ENCODE measurements at regions not wholly inside any gene's neighbourhood (a gene's known extent, or its start where the extent isn't known, plus 50 kb on each side); places are given as distances from the start of the nearest gene placed in this dataset.

DNA sequence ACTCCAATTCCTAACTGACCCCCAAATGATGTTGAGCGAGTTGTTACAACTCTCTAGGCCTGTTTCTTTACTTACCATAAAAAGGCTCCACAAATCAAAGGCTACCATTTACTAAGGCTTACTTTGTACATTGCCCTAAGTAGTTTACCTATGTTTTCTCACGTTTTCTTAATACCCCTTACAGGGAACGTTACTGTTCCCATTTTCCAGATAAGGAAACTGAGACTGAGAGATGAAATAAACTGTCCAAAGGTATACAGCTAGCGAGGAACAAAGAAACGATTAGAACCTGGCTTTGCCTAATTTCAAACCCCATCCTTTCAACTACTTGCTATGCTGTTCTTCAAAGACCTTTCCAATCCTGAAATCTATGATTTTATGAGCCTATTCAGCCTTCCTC is 74.8 kb upstream of the SPTBN1 start:
- ChIA-PET POLR2A (no interaction called here), CTCF (no interaction called here)
- Mint-ChIP-seq H3K36me3 (no peaks in the 10 kb centered on the region), H3K4me3 (no peak overlapping the region), H3K27ac (no peak overlapping the region), H3K9me3 (no peaks in the 10 kb centered on the region), H3K4me1 (ENCODE audit: low read depth) (no peaks in the 10 kb centered on the region), H3K27me3 (peaks cover 3% of the 10 kb centered on the region)
- DNase-seq = no peak
- intact Hi-C loops (cut with micrococcal nuclease) = no loop called here

DNA sequence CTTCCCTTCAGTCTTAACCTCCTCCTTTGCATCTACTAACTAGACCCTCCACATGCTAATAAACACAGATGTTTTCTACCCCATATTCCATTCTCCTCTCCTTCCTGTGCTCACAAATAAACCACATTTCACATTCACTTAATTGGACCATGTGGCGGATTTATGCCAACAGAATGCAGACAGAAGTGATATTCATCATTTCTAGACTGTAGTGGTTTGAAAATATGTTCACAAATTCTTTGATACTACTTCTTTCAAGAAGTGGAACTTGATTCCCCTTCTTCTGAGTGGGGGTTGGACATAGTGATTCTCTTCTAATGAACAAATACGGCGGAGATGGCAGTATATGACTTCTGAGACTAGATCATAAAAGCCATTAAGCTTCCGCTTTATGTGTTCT is 73.5 kb upstream of the SPTBN1 start:
- DNase-seq = no peak
- no peaks in the 10 kb centered on the region for H3K4me1 Mint-ChIP-seq (ENCODE audit: low read depth)
- ChIA-PET CTCF (no interaction called here), POLR2A (no interaction called here)
- H3K27me3 Mint-ChIP-seq = no peaks in the 10 kb centered on the region
- intact Hi-C loops (cut with micrococcal nuclease) = no loop called here
- no peaks in the 10 kb centered on the region for H3K9me3 Mint-ChIP-seq
- H3K27ac Mint-ChIP-seq = no peak overlapping the region
- no peak overlapping the region for H3K4me3 Mint-ChIP-seq
- no peaks in the 10 kb centered on the region for H3K36me3 Mint-ChIP-seq

DNA sequence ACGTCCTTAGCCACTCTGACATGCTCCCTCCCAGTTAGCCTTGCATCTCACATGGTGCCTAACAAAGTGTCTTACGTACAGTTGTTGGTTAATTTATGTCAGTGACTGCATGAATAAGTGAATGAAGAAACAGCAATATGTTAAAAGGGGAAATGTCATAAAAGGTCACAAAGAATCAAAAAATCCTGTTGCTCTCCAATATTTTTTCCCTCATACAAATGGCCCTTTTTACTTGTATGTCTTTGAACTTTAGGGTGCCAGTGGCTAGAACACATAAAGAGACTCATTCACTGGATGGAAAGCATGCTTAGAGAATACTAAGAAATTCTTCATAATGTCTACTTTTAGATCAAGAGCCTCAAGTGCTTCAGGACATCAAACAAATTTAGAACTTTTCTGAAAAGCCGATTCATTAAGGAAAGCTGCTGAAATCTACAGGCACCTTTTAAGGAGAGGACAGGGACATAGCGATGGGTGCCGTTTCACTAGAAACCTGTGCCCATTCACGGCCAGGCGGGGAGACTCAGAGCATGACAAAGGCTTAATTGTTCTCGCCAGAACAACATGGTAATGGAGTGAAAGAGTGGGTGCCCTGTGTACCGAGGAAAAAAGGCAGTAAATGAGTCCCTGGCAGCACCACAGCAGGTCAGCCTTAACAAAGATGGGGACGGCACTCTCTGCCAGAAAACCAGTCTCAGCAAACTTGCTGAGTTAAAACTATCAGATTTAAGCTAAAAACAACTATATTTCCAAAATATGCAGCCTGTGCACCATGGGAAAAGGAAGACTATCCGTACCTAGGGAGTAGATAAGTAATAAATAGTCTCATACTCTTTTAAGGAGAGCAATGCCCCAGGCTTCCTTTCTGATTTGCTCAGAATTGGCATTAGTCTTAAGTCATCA is 71.6 kb upstream of the SPTBN1 start:
- Mint-ChIP-seq H3K27ac (no peak overlapping the region), H3K4me3 (no peak overlapping the region), H3K9me3 (no peaks in the 10 kb centered on the region), H3K36me3 (no peaks in the 10 kb centered on the region), H3K27me3 (no peaks in the 10 kb centered on the region), H3K4me1 (ENCODE audit: low read depth) (no peaks in the 10 kb centered on the region)
- DNase-seq = no peak
- intact Hi-C loops (cut with micrococcal nuclease) = no loop called here
- ChIA-PET POLR2A (no interaction called here), CTCF (no interaction called here)

DNA sequence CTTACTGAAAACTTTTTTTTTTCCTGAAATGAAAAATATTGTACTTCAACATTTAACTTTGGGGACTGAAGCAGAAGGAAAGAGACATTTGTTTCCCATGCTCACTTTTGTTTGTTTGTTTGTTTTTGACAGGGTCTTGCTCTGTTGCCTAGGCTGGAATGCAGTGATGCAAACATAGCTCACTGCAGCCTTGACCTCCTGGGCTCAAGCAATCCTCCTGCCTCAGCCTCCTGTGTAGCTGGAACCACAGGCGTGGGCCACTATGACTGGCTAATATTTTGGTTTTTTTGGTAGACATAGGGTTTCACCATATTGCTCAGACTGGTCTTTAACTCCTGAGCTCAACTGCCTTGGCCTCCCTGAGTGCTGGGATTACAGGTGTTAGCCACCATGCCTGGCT is 70.9 kb upstream of the SPTBN1 start:
- DNase-seq = no peak
- POLR2A ChIA-PET = no interaction called here
- intact Hi-C loops (cut with micrococcal nuclease) = no loop called here
- Mint-ChIP-seq H3K27ac (no peak overlapping the region), H3K4me1 (ENCODE audit: low read depth) (no peaks in the 10 kb centered on the region), H3K9me3 (no peaks in the 10 kb centered on the region), H3K27me3 (no peaks in the 10 kb centered on the region), H3K36me3 (no peaks in the 10 kb centered on the region), H3K4me3 (no peak overlapping the region)
- CTCF ChIA-PET = no interaction called here

DNA sequence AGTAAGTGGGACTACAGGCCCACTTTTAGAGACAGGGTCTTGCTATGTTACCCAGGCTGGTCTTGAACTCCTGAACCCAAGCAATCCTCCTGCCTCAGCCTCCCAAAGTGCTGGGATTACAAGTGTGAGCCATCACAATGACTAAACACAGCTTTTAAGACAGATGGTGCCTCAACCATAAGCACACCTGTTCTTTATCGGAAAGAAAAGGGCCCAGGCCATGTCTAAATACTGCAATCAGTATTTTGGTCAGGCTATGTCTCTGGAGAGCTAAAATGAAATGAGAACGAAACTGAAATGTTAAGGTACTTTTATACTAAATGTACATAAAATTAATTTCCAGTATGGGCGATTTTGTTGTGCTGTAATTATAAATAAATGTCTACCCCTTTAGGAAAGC is 69.5 kb upstream of the SPTBN1 start:
- H3K27ac Mint-ChIP-seq = no peak overlapping the region
- H3K27me3 Mint-ChIP-seq = no peaks in the 10 kb centered on the region
- DNase-seq = no peak
- no peaks in the 10 kb centered on the region for H3K4me1 Mint-ChIP-seq (ENCODE audit: low read depth)
- H3K36me3 Mint-ChIP-seq = no peaks in the 10 kb centered on the region
- H3K4me3 Mint-ChIP-seq = no peak overlapping the region
- CTCF ChIA-PET = no interaction called here
- intact Hi-C loops (cut with micrococcal nuclease) = no loop called here
- H3K9me3 Mint-ChIP-seq = no peaks in the 10 kb centered on the region
- POLR2A ChIA-PET = no interaction called here

DNA sequence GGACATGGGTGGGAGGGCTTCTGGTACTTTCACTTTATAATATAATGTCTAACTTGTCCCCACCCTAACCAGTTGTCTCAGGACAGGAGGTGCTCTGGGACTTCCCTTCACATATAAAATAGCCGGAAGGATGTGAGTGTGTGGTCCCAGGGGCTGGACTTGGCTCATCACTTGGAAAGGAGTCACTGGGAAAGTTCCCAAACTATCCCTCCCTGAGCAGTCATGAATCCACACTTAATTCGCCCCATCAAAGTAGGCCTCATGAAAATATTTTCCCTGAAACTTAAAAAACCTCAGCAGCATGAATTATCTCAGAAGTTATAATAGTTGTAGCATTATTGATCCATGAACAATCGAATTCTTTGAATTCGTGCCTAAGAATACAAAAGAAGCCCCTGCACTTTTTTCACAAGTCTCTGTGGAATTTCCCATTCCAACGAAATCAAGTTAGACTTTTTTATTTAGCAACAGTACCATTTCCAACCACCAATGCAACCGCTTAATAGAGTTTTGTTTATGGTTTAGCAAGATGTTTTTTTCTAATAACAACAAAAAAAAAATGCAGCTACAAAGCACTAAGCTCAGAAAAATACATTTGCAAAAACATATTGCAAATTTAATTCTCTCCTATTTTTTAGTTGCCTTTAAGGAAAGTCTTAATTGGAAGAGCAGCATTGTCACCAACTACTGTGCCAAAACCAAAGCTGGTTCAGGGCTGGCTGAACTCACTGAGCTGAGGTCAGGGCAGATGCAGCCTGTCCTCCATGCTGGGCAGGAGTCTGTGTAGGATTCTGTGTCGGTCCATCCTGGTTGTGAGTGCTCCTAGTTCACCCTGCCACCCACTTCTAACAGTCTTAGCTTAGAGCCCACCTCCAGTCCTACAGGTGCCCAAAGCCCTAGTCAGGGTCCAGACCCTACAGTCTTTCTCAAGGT is 68.8 kb upstream of the SPTBN1 start:
- Mint-ChIP-seq H3K27ac (no peak overlapping the region), H3K36me3 (no peaks in the 10 kb centered on the region), H3K27me3 (no peaks in the 10 kb centered on the region), H3K4me3 (no peak overlapping the region), H3K9me3 (no peaks in the 10 kb centered on the region), H3K4me1 (ENCODE audit: low read depth) (no peaks in the 10 kb centered on the region)
- POLR2A ChIA-PET = no interaction called here
- DNase-seq = no peak
- intact Hi-C loops (cut with micrococcal nuclease) = no loop called here
- CTCF ChIA-PET = interaction anchor here (0.7 kb wide), 1 partner anchor 280 kb away, joined by 3 read pairs; no protein-coding TSS in a partner anchor

DNA sequence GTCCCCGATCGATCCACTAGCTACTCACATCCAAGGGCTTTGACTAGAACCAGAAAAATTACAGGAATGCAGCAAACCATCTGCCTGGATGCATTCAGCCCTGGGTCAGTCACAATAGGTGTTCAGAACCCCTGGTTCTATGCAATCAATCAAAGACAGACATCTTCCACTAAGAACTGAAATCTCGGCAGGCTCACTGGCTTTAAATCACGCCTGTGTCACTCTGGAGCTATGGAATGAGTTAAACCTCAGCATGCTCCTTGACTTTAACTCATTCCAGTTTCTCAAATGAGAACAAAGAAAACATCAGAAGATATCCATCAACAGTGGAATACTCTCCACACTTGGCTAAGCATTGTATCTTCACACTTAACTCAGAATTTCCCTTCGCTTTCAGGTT is 68.1 kb upstream of the SPTBN1 start:
- H3K4me1 Mint-ChIP-seq (ENCODE audit: low read depth) = no peaks in the 10 kb centered on the region
- DNase-seq = no peak
- intact Hi-C loops (cut with micrococcal nuclease) = no loop called here
- POLR2A ChIA-PET = no interaction called here
- no peak overlapping the region for H3K4me3 Mint-ChIP-seq
- CTCF ChIA-PET = interaction anchor here (0.7 kb wide), 1 partner anchor 281 kb away, joined by 3 read pairs; no protein-coding TSS in a partner anchor
- no peak overlapping the region for H3K27ac Mint-ChIP-seq
- no peaks in the 10 kb centered on the region for H3K36me3 Mint-ChIP-seq
- H3K9me3 Mint-ChIP-seq = no peaks in the 10 kb centered on the region
- H3K27me3 Mint-ChIP-seq = no peaks in the 10 kb centered on the region

DNA sequence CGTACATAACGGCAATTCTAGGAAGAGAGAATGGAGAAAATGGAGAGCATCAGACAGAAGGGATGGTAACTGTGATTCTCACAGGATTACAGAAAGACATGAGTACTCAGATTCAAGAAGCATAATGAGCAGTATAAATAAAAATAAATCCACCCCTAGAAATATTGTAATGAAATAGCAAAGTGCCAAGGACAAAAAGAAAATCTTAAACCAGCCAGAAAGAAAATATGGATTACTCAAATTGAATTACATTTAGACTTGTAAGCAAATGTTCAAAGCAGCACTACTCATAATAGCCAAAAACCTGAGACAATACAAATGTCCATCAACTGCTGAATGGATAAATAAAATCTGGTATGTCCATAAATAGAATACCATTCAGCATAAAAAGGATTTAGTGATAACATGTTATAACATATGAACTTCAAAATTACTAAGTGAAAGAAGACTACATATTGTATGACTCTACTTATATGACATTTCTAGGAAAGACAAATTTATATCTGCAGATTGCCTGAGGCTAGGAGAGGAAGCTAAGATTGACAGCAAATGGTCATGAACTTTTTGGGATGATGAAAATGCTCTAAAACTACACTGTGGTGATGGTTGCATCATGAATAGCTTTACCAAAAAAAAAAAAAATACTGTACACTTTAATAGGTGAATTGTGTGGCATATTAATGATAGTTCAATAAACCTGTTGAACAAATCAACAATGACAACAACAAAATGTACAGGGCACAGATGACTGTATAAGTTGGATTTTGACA is 63.4 kb upstream of the SPTBN1 start:
- intact Hi-C loops (cut with micrococcal nuclease) = no loop called here
- no peak for DNase-seq
- POLR2A ChIA-PET = no interaction called here
- Mint-ChIP-seq H3K27me3 (no peaks in the 10 kb centered on the region), H3K27ac (no peak overlapping the region), H3K36me3 (no peaks in the 10 kb centered on the region), H3K4me3 (no peak overlapping the region), H3K4me1 (ENCODE audit: low read depth) (peaks cover 9% of the 10 kb centered on the region), H3K9me3 (no peaks in the 10 kb centered on the region)
- CTCF ChIA-PET = no interaction called here

DNA sequence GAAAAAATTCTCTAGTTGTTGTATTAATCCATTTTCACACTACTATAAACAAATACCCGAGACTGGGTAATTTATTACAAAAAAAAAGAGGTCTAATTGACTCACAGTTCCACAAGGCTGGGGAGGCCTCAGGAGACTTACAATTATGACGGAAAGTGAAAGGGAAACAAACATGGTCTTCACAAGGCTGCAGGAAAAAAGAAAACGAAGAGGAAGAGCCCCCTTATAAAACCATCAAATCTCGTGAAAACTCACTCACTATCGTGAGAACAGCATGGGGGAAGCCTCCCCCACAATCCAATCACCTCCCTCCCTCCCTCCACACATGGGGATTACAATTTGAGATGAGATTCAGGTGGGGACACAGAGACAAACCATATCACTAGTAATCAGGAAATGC is 61.7 kb upstream of the SPTBN1 start:
- peak; percentile 9 for DNase-seq
- Mint-ChIP-seq H3K27me3 (no peaks in the 10 kb centered on the region), H3K4me3 (peak overlapping the region; percentile 1), H3K36me3 (no peaks in the 10 kb centered on the region), H3K27ac (peak overlapping the region; percentile 24), H3K9me3 (no peaks in the 10 kb centered on the region), H3K4me1 (ENCODE audit: low read depth) (peaks cover 9% of the 10 kb centered on the region)
- intact Hi-C loops (cut with micrococcal nuclease) = no loop called here
- POLR2A ChIA-PET = no interaction called here
- CTCF ChIA-PET = no interaction called here

DNA sequence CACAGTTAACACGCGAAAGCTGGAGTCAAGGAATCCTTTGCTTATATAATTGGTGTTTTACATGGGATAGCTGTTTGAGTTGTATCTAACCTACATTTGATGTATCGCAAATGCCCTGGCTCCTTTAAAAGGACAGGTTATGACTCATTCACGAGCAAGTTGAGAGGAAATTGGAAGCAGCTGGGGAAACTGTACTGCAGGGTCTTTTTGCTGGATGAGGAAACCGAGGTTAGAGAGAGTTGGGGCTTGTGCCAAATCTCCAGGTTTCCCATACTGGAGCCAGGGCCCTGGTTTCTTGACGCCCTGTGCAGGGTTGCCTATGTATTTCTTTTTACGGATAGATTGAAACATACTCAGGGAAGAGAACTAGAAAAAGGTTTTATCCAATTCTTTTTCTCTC is 60.0 kb upstream of the SPTBN1 start:
- CTCF ChIA-PET = no interaction called here
- H3K27me3 Mint-ChIP-seq = no peaks in the 10 kb centered on the region
- H3K9me3 Mint-ChIP-seq = no peaks in the 10 kb centered on the region
- intact Hi-C loops (cut with micrococcal nuclease) = no loop called here
- no peaks in the 10 kb centered on the region for H3K36me3 Mint-ChIP-seq
- POLR2A ChIA-PET = no interaction called here
- no peak for DNase-seq
- H3K4me3 Mint-ChIP-seq = no peak overlapping the region
- no peak overlapping the region for H3K27ac Mint-ChIP-seq
- H3K4me1 Mint-ChIP-seq (ENCODE audit: low read depth) = peaks cover 9% of the 10 kb centered on the region

DNA sequence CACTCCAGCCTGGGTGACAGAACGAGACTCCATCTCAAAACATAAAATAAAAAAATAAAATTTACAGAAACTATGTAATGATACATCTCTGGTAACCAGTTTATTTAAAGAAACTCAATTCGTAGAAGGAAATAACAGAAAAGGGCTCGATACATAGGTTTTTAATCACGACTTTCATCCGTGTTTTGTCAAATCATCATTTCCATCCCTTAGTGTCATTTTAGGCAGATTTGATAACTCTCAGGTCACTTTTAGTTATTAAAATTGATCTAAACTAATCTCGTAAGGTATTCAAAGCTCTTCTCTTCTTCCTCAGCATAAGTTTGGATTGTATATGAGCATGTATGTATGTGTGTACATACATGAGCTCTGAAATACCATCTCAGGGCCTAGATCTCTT is 59.3 kb upstream of the SPTBN1 start:
- ChIA-PET POLR2A (no interaction called here), CTCF (no interaction called here)
- Mint-ChIP-seq H3K36me3 (no peaks in the 10 kb centered on the region), H3K4me1 (ENCODE audit: low read depth) (peaks cover 9% of the 10 kb centered on the region), H3K27me3 (no peaks in the 10 kb centered on the region), H3K27ac (no peak overlapping the region), H3K9me3 (no peaks in the 10 kb centered on the region), H3K4me3 (no peak overlapping the region)
- no peak for DNase-seq
- intact Hi-C loops (cut with micrococcal nuclease) = no loop called here

DNA sequence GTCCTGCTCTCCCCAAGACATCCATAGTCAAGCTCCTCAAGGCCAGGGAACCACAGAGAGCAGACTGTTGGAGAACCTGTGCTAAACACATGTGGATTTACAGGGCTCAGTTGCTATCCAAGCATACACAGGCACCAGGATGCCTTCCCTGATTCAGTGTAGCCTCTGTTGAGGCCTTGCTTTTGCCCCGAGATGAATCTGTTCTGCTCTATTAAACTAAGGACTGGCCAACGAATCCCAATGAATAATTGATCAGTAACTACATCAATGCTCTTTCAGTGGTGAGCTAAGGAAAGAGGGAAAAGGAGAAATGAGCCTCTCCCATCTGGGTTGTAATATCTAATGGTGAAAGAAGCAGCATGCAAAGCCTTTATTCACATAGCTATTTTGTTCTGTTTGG is 58.7 kb upstream of the SPTBN1 start:
- H3K9me3 Mint-ChIP-seq = no peaks in the 10 kb centered on the region
- no peak for DNase-seq
- POLR2A ChIA-PET = no interaction called here
- H3K27ac Mint-ChIP-seq = no peak overlapping the region
- H3K27me3 Mint-ChIP-seq = no peaks in the 10 kb centered on the region
- H3K4me3 Mint-ChIP-seq = no peak overlapping the region
- H3K36me3 Mint-ChIP-seq = no peaks in the 10 kb centered on the region
- CTCF ChIA-PET = no interaction called here
- peaks cover 9% of the 10 kb centered on the region for H3K4me1 Mint-ChIP-seq (ENCODE audit: low read depth)
- intact Hi-C loops (cut with micrococcal nuclease) = no loop called here

All from activated CD4-positive, alpha-beta memory T cell treated with anti-CD3 and anti-CD28 coated beads for 36 hours (primary cell).